IPS DF 6.9 (cell line): ENCODE measurements at regions not wholly inside any gene's neighbourhood (a gene's known extent, or its start where the extent isn't known, plus 50 kb on each side); places are given as distances from the start of the nearest gene placed in this dataset.

Source experiments
- DNase-seq: peaks from one replicate; pipeline ENCODE4 v3.0.0-alpha.2; 2013; ENCODE audit warnings: low read depth, low spot score
- H3K27ac ChIP-seq: one replicate; pipeline ENCODE4 v1.5.1; 2013; ENCODE audit warnings: low read length, control low read depth
- H3K27me3 ChIP-seq: 2 replicates; pipeline ENCODE4 v1.6.1; 2013; ENCODE audit warnings: mild to moderate bottlenecking, low read length; ENCODE audit not compliant: control insufficient read depth, insufficient read depth
- H3K36me3 ChIP-seq: 2 replicates; pipeline ENCODE4 v1.6.1; 2013; ENCODE audit warnings: low read length; ENCODE audit not compliant: control insufficient read depth, insufficient read depth
- H3K4me1 ChIP-seq: 2 replicates; pipeline ENCODE4 v1.6.1; 2013; ENCODE audit warnings: low read length; ENCODE audit not compliant: control insufficient read depth, insufficient read depth
- H3K4me3 ChIP-seq: 2 replicates; pipeline ENCODE4 v1.5.1; 2013; ENCODE audit warnings: mild to moderate bottlenecking, low read length
- H3K9me3 ChIP-seq: 2 replicates; pipeline ENCODE4 v1.6.1; 2013; ENCODE audit warnings: low read length, inconsistent platforms; ENCODE audit not compliant: control insufficient read depth, insufficient read depth
- WGBS: extraction: QIAGEN DNeasy Blood & Tissue Kit; methylation state at CpG from one replicate; pipeline ENCODE4 v1.1.7; 2013; ENCODE audit warnings: mixed read lengths, missing lambda C conversion rate; ENCODE audit not compliant: insufficient read length, insufficient coverage; 5-methylcytosine and 5-hydroxymethylcytosine counted together

GRCh38 chr9:21744841-21745240 lies 57.6 kb upstream of the MTAP start:
- no peaks in the 10 kb centered on the region for H3K36me3 ChIP-seq
- H3K4me1 ChIP-seq = no peaks in the 10 kb centered on the region
- no peak for DNase-seq
- no peak overlapping the region for H3K27ac ChIP-seq
- no peaks in the 10 kb centered on the region for H3K9me3 ChIP-seq
- H3K4me3 ChIP-seq = no peak overlapping the region
- peaks cover 43% of the 10 kb centered on the region for H3K27me3 ChIP-seq

DNA sequence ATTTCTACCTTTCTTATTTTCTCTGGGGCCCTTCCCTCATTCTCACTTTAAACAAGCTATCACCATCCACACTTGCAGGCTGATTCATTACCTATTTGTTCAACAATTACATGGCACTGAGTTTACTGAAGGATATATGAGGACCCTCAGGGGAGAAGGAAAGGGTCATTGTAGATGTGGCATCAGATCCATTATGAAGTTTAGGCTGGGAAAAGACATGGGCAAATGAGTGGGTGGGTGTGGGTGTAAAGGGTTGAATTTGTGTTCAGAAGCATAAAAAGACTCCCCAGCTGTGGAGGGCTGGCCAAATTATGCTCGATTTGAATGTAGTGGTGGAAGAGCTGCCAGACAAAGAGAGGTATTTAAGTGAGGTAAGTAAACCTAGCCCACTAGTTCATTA lies 55.9 kb upstream of the MTAP start:
- WGBS = no CpG with 5 or more reads among the region's 1 CpG
- Histone ChIP-seq H3K4me3 (no peak overlapping the region), H3K4me1 (no peaks in the 10 kb centered on the region), H3K9me3 (no peaks in the 10 kb centered on the region), H3K27ac (no peak overlapping the region), H3K27me3 (peaks cover 48% of the 10 kb centered on the region), H3K36me3 (no peaks in the 10 kb centered on the region)
- DNase-seq = no peak

DNA sequence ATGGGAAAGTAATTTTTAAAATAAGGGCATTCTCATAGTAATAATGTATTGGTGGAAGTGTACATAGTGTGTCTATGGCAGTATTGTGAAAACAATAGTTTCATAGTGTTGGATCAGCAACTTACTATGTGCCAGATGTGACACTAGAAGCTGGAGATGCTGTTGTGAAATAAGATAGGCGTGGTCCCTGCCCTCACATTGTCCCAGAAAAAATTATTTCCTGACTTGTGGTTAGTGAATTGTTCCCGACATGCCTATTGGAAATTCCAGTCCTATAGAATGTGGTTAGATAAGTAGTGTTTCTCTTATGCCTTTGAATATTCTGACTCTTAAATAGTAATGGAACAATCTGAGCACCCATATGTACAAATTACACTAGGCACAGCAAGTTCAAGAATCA lies 55.3 kb upstream of the MTAP start:
- Histone ChIP-seq H3K27me3 (peaks cover 51% of the 10 kb centered on the region), H3K4me3 (no peak overlapping the region), H3K9me3 (no peaks in the 10 kb centered on the region), H3K27ac (no peak overlapping the region), H3K36me3 (no peaks in the 10 kb centered on the region), H3K4me1 (no peaks in the 10 kb centered on the region)
- no peak for DNase-seq
- no CpG with 5 or more reads among the region's 2 CpGs for WGBS

GRCh38 chr9:21750021-21750735 lies 52.3 kb upstream of the MTAP start:
- H3K9me3 ChIP-seq = no peaks in the 10 kb centered on the region
- H3K27ac ChIP-seq = no peak overlapping the region
- DNase-seq = no peak
- H3K36me3 ChIP-seq = no peaks in the 10 kb centered on the region
- H3K4me1 ChIP-seq = no peaks in the 10 kb centered on the region
- no peak overlapping the region for H3K4me3 ChIP-seq
- no CpG with 5 or more reads among the region's 3 CpGs for WGBS
- H3K27me3 ChIP-seq = peaks cover 64% of the 10 kb centered on the region

DNA sequence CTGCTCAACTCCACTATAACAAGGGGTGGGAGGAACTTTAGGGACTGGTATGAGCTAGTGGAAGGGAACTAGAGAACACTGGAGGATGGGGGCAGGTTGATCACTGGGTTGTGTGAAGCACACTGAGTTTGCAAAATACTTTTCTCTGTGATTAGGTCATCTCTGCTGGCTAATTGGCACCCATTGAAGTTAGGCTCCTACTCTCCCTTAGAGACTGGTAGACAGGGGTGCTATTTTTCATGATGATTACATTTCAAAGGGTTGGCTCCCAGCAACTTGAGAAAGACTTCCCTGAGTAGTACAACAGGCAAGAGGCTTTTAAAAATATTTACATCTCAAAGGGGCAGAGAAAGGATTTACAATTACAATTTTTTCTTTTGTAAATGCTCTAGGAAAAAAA lies 50.4 kb upstream of the MTAP start:
- Histone ChIP-seq H3K36me3 (no peaks in the 10 kb centered on the region), H3K9me3 (no peaks in the 10 kb centered on the region), H3K27me3 (peaks cover 66% of the 10 kb centered on the region), H3K4me3 (no peak overlapping the region), H3K4me1 (no peaks in the 10 kb centered on the region), H3K27ac (no peak overlapping the region)
- peak; percentile 20 for DNase-seq
